ENCODE measurements at regions not wholly inside any gene's neighbourhood (a gene's known extent, or its start where the extent isn't known, plus 50 kb on each side); places are given as distances from the start of the nearest gene placed in this dataset.
"Not testable (repeated sequence)": the region's sequence is repeated elsewhere in the genome, so short reads cannot be mapped to it uniquely, and the experiment has no call there.

DNA sequence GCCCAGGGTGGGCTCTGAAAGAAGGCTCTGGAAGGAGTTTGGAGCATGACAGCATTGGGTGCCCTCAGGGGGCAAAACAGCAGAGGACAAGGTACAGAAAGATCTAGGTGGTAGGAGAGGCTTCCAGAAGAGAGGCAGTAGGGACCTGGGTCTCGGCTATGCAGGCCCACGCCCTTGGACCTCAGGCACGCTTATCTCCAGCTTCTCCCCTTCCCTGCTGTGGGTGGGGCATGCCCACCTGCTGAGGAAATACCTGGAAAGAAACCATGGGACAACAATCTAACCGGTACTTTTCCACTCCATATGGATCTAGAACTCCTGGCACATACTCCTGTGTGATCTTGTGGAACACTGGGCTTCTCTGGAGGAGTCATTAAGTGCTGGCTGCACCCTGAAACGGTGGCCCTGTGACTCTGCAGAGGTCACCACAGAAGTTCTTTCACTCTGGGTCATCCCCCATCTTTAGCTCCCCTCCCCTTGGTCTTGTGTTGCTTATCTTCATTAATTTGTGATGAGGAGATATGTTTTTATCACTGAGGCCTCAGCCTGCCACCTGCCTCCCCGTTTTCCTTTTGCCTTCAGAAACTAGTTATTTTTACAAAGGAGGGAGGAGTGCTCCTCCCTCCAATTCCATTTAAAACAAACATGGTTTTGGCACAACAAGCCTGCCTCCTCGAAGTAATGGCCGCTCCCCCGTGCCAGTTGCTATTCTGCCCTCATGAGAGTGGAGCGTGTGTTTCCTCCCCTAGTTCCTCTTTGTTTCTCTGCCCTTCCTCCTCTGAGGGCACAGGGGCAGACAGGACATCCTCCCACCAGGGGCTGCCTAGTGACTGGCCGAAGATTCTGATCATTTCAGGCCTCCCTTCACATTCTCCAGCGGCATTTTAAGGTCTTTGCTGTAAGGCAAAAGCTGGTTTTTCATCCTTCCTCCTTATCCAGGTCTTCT, 78.0 kb upstream of the ATP5PO start:
- no peak for DNase-seq (ENCODE audit: low read depth)

DNA sequence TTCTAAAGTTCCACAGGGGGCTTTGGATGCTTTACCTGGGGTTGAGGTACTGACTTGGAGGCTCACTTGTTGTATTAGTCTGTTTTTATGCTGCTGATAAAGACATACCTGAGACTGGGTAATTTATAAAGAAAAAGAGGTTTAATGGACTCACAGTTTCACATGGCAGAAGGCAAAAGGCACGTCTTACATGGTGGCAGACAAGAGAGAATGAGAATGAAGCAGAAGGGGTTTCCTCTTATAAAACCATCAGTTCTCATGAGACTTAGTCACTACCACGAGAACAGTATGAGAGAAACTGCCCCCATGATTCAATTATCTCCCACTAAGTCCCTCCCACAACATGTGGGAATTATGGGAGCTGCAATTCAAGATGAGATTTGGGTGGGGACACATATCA, 76.8 kb upstream of the ATP5PO start:
- not testable (repeated sequence) for DNase-seq (ENCODE audit: low read depth)

DNA sequence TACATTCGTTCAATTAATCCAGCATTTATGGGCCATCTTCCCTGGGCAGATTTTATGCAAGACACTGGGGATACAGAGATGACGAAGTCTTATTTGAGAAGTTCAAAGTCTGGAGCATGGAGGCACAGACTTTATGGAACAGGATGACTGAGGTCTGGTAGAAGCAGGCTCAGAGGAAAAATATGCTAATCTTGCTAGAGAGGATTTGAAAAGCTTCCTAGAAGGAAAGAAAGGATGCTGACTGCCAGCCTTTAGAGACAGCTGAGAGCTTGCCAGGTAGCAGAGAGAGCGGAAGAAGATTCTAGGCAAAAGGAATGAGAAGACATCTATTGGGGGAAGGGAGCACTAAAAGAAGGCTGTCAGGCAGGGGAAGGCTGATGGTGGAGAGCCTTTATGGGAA, 75.5 kb upstream of the ATP5PO start:
- DNase-seq (ENCODE audit: low read depth) = no peak

DNA sequence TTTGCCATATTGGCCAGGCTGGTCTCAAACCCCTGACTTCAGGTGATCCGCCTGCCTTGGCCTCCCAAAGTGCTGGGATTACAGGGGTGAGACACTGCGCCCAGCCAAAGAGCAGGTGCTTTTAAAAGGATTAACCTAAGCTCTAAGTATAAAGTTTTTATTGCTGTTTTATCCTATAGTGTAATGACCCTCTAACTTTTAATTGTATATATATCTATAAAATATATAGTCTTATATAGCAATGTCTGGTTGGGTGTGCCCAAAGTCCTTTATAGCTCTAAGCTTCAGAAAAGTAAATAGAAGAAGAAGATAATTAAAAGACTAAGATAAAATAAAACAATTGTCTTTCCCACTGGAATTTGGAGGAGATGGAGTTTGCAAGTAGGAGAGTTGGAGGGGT, 73.8 kb upstream of the ATP5PO start:
- DNase-seq (ENCODE audit: low read depth) = no peak

DNA sequence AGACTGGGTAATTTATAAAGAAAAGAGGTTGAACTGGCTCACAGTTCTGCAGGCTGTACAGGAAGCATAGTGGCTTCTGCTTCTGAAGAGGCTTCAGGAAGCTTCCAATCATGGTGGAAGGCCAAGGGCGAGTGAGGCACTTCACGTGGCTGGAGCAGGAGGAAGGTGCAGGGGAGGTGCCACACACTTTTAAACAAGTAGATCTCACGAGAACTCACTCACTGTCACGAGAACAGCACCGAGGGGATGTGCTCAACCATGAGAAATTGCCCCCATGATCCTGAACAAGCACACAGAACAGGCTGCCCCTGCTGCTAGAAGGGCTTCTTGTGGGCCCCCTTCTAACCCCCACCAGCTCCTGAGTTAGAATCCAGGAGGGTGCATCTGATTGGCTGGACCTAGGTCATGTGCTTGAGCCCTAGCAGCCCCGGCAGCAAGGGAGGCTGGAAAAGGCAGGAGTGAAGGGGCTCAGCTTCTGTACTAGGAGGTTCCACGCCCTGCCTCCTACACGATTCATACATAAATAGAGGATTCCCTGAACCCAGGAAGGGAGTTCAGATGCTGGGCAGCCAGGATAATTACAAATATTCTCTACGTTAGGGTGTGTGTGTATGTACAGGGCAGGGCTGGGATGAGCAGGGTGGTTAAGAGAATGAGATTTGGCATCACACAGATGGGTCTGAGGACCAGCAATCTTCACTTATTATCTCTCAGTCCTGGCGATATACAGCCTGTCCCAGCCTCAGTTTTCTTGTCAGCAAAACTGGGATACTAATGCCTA, 72.8 kb upstream of the ATP5PO start:
- DNase-seq (ENCODE audit: low read depth) = no peak

DNA sequence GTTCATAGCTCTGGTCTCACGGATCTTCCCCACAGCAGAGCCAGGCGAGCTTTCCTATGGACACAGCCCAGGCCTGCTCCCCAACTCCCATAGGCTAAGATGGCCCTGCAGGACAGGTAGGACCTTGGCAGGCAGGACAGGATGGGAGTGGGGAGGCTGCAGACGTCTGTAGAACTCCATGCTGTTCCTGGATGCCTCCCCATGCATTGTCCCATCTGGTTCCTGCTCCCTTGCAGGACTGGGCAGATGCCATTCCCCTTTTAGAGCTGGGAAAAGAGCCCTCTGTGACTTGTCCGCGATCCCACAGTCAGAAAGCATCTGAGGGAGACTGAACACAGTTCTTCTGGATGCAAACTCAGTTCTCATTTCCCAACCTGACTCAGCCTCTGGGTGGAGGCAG, 71.9 kb upstream of the ATP5PO start:
- DNase-seq (ENCODE audit: low read depth) = no peak

DNA sequence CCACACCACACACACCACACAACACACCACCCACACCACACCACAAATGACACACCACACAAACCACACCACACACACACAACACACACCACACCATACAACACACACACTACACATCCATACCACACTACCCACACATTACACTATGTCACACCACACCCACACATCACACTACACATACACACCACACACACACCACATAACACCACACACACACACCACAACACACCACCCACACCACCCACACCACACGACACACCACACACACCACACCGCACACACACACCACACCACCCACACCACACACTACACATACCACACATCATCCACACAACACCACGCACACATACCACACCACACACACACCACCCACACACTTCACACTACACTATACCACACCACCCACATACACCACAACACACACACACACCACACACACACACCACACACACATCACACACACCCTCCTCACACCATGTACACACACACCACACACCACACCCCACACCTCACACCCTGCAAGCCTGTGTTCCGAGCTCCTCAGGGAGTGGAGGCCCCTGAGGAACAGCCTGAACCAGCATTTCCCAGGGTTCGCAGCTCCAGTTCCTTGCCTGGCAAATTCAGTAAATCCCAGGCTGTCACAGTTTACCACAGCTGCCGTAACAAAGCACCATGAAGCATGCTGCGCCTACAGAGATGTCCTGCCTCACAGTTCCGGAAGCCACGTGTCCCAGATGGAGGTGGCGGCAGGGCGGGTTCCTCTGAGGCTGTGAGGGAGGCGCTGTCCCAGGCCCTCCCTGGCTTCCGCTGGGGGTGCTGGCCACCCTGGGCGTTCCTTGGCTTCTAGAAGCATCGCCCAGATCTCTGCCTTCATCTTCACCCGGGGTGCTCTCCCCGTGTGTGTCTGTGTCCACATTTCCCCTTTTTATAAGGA, 69.8 kb upstream of the ATP5PO start:
- DNase-seq (ENCODE audit: low read depth) = no peak

DNA sequence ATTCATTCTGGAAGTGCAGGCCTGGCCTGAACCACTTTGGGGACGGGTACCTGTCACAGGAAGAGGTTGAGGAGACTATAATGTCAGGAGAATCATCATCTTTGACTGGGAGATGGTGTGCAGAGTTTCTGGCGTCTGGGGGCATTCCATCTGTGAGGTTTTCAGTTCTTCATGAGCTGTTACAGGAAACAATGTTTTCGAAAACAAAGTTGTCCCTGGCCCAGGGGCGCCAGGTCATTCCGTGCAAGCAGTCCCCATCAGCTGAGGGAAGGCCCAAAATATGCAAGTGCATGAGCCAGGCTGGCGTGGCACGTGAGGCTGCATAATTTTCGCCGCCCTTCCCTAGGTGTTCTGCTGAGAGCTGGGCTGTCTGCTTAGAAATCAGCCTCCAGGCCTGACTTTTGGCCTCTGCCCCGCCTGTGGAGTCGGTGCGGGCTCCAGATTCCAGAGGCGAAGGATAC, 68.4 kb upstream of the ATP5PO start:
- no peak for DNase-seq (ENCODE audit: low read depth)

DNA sequence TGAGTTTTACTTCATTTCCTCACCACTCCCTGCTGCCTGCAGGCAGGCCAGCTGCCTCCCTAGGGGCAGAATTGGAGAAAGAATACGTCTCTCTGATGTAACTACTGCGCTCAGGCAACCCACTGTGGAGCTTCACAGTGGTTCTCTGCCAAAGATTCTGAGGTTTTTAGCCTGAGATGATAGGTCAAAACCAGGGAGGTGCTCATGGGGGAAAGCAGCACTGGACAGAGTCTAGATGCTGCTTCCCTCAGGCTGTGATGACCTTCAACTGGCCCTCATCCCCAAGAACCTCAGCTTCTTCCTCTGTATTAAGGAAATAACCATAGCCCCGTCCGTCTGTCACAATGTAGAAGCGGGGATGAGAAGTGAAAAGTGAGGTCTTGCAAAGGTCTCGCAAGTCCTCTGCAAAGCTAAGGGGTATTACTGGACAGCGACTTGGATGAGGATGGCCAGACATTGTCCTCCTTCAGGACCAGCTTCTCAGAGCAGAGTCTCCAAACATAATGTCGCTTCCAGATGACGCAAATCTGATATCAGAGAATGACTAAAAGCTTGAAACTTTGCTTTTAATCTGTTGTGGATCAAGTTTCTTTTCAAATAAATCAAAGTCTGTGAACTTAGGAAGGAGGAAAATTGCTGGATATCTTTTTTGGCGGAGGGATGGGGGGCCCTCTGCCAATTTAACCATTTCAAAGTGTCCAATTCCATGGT, 65.9 kb upstream of the ATP5PO start:
- no peak for DNase-seq (ENCODE audit: low read depth)

DNA sequence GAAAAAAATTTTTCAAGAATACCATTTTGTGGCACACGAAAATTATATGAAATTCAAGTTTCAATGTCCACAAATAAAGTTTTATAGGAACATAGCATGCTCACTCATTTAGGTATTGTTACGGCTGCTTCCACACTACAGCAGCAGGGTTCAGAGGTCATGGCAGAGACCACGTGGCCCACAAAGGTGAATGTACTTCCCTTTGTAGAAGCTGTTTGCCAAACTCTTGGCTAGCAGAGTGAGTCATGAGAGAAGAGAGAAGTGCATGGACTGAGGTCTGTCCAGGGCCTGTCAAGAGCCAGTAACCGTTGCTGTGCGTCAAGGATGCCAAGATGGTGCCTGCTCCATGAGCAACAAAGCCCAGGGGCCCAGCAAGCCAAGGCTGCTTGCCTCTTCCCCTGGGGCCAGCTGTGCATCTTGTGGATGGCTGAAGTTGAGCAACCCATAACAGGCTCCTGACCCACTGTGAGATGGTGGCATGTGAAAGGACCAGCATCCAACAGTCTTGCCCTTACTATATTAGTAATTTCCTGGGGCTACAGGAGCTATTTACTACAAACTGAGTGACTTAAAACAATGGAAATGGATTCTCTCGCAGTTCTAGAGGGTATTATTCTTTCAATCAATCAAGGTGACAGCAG, 64.8 kb upstream of the ATP5PO start:
- no peak for DNase-seq (ENCODE audit: low read depth)

DNA sequence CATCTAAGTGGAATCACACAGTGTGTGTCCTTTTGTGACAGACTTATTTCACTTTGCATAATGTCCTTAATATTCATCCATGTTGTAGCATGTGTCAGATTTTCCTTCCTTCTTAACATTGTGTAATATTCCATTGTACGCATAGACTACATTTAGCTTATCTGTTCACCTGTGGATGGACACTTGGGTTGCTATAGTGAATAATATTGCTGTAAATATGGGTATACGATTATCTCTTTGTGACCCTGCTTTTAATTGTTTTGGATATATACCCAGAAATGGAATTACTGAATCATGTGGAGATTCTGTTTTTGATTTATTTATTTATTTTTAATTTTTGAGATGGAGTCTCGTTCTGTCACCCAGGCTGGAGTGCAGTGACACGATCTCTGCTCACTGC, 63.0 kb upstream of the ATP5PO start:
- no peak for DNase-seq (ENCODE audit: low read depth)

DNA sequence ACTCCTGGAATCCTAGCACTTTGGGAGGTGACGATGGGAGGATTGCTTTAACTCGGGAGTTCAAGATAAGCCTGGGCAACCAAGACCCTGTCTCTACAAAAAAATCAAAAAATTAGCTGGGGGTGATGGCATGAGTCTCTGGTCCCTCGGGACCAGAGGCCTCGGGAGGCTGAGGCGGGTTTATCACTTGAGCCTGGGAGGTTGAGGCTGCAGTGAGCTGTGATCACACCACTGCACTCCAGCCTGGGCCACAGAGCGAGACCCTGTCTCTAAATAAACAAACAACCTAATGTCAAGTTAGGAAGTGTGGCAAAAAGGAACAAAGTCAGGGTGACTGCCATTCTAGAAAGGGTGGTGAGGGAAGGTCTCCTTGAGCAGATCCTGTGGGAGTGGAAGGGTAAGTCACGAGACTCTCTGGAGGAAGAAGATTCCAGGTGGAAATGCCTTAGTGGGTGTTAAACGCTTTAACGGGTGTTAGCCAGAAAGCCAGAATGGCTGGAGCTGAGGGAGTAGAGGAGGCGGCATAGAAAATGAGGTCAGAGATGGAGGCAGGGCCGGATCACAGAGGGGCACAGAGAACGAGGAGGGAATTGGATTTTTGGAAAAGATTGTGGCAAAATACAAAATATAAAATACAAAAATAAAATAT, 62.2 kb upstream of the ATP5PO start:
- no peak for DNase-seq (ENCODE audit: low read depth)

DNA sequence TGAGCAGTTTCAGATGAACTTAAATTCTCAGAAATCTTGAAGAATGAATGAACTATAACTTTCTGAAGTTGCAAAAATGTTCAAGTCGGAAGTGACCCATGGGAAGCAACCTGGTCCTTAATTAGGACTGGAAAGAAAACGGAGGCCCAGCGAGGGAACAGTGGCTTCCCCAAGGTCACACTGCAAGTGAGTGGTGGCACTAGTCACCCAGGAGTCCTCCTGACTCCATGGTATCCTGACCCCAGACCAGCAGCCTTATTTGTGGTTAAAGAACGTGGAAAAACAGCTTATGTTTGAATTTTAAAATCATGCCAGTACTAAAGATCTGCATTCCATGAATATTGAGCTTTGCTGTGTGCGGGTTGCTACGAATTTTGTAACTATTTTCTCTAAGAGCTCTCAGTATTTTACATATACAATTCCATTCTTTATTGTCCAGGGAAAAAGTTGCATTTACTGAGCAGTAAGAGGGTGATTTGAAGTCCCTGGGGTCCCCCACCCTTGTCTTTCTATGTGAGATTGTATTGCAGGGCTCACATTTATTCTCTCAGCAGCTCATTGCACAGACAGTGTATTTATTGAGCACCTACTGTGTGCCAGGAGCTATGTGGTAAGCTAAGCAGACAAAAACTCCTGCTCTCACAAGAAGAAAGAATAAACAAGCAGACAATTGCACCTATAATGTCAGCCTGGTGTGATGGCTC, 61.6 kb upstream of the ATP5PO start:
- no peak for DNase-seq (ENCODE audit: low read depth)

DNA sequence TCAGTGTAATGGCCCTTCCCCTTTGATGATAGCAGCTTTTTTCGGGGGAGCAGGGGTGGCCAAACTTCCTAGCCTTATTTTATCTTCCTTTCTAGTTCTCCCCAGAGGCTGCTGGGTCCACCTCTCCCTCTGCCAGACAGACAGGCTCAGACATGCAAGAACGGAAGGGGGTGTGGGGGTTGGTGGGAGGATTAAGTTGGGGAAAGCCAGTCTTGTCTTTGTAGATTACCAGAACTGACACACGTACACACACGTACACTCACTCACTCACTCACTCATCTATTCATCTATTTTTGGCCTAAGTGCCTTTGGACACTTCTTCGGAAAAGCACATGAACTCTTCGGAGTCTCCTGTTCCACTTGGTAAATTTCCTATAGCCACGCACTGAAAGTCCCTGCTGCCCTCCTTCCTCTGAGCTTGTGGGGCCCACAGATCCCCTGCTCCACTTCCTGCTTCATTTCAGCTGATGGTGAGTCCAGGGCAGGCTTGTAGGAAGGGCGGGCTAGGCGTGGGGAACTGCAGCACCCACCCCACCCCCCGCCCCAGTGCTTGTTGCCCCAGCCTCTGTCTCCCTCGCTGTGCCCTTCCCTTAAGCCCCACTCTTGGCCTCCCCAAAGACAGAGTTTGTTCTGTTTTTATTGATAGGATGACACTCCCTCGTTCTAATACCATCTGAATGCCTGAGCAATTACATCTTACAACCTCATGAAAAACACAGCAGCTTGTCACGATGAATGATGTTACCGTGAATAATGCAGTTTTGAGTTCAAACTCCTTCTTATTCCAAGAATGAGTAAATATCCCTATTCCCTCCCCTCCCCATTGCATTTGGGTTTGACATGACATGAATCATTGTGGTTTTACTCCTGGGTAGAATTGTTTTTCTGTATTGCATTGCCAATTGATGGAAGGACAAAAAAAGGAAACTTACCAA, 60.7 kb upstream of the ATP5PO start:
- DNase-seq (ENCODE audit: low read depth) = peak; percentile 91

DNA sequence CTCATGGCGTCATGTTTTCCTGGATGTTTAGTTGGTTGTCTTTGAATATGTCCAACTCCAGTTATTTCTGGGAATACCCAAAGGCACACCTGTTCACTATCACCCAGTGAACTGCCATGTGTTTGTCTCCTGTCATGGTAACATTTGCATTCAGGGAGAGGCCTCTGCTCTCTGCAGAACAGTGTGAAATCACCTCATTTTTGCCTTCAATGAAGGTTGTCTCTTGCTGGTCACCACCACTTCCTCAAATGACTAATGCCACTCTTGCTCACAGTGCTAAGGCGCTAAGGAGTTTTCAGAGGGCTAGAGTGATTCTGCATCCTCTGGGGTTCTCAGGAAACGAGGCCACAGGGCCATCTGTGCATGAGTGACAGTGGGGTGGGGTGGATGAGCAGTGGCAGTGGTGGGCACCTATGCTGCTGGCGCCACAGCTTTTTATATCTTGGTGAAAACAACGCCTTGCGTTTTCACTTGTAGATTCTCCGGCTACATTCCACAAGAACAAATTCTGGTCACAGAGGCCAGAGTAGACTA, 60.0 kb upstream of the ATP5PO start:
- DNase-seq (ENCODE audit: low read depth) = no peak

DNA sequence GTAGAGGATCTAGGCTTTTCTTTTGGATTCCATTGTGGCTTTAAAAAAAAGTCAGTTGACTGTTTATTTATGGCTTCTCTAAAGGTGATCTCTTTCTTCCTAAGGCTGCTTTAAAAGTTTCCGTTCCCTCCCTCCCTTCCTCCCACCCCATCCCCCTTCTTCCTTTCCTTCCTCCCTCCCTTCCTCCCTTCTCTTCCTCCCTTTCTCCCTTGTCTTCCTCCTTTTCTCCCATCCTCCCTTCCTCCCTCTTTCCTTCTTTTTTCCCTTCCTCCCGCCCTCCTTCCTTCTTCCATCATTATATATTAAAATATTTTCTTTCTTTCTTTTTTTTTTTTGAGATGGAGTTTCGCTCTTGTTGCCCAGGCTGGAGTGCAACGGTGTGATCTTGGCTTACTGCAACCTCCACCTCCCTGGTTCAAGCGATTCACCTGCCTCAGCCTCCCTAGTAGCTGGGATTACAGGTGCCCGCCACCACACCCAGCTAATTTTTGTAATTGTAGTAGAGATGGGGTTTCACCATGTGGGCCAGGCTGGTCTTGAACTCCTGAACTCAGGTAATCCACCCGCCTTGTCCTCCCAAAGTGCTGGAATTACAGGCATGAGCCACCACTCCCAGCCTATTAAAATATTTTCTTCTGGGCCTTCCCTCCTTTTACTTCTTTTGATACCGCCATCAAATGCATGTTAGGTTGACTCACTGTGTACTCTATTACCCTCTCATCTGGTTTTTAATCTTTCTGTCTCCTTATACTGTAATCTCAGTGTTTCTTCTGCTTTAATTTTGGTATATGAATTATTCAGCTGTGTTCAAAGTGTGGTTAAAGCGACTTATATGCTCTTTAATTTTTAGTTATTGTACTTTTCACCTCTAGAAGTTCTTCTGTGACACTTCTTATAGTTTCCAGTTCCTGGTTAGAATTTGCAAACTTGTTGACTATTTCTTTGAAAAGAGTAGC, 59.2 kb upstream of the ATP5PO start:
- no peak for DNase-seq (ENCODE audit: low read depth)

DNA sequence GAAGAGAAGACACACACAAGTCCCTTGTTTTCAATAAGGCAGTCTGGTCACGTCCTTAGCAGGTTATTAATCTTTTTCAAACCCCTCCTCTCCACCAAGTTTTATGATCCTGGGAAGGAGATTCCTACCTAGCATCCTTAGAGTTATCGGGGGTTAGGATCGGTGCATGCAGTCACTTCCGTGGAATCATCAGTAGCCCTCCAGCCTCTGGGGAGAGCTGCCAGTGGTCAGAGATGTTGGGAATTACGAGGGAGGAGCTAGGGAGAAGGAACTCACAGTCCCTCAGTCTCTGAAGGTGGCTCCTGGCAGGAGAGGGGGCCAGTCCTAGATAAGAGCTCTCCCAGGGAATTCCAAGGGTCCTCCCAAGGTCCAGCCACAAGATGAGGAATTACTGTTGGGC, 57.7 kb upstream of the ATP5PO start:
- DNase-seq (ENCODE audit: low read depth) = no peak

Measured in GM04504 (cell line).